ENCODE measurements at regions not wholly inside any gene's neighbourhood (a gene's known extent, or its start where the extent isn't known, plus 50 kb on each side); places are given as distances from the start of the nearest gene placed in this dataset.

- ChIA-PET POLR2A (ENCODE audit: low non-redundant PET) (no interaction called here), CTCF (no interaction called here)
- no TSS peak for BruUV-seq (replicated peaks)
- Histone ChIP-seq H3K4me1 (ENCODE audit: insufficient read depth, low read length, poor library complexity, severe bottlenecking) (no peaks in the 10 kb centered on the region), H3K27me3 (replicated peaks; ENCODE audit: insufficient read depth, low read depth, low read length, poor library complexity) (peaks cover 34% of the 10 kb centered on the region), H3K4me3 (ENCODE audit: low read depth, low read length, poor library complexity, severe bottlenecking) (no peak overlapping the region), H3K27ac (ENCODE audit: low read depth, low read length, poor library complexity, severe bottlenecking) (no peak overlapping the region), H3K36me3 (ENCODE audit: insufficient read depth, low read length, poor library complexity, severe bottlenecking) (no peaks in the 10 kb centered on the region), H3K9me3 (ENCODE audit: low read depth, low read length, poor library complexity, severe bottlenecking) (no peaks in the 10 kb centered on the region)
- no peak for TF ChIP-seq EZH2 (IDR thresholded peaks at IDR 0.05; ENCODE audit: borderline replicate concordance, low read depth, low read length, poor library complexity, severe bottlenecking)
- no peak for TF ChIP-seq CTCF (conservative IDR thresholded peaks at IDR 0.05; ENCODE audit: low read depth, low read length)
- DNase-seq (ENCODE audit: low spot score): no peak
- intact Hi-C loops (cut with micrococcal nuclease; ENCODE audit: unreplicated experiment): no loop called here
Observed at GRCh38 chr20:37624963-37625362, 68.9 kb upstream of the CTNNBL1 start.

GRCh38 chr20:37622728-37623127 is 71.1 kb upstream of the CTNNBL1 start:
- no peaks in the 10 kb centered on the region for H3K9me3 ChIP-seq (ENCODE audit: low read depth, low read length, poor library complexity, severe bottlenecking)
- POLR2A ChIA-PET (ENCODE audit: low non-redundant PET): no interaction called here
- no peak for DNase-seq (ENCODE audit: low spot score)
- H3K27ac ChIP-seq (ENCODE audit: low read depth, low read length, poor library complexity, severe bottlenecking): no peak overlapping the region
- no peaks in the 10 kb centered on the region for H3K4me1 ChIP-seq (ENCODE audit: insufficient read depth, low read length, poor library complexity, severe bottlenecking)
- H3K36me3 ChIP-seq (ENCODE audit: insufficient read depth, low read length, poor library complexity, severe bottlenecking): no peaks in the 10 kb centered on the region
- H3K4me3 ChIP-seq (ENCODE audit: low read depth, low read length, poor library complexity, severe bottlenecking): no peak overlapping the region
- BruUV-seq (replicated peaks): no TSS peak
- intact Hi-C loops (cut with micrococcal nuclease; ENCODE audit: unreplicated experiment): no loop called here
- CTCF ChIA-PET: no interaction called here
- TF ChIP-seq EZH2 (IDR thresholded peaks at IDR 0.05; ENCODE audit: borderline replicate concordance, low read depth, low read length, poor library complexity, severe bottlenecking) (no peak), CTCF (conservative IDR thresholded peaks at IDR 0.05; ENCODE audit: low read depth, low read length) (no peak)
- H3K27me3 ChIP-seq (replicated peaks; ENCODE audit: insufficient read depth, low read depth, low read length, poor library complexity): peaks cover 26% of the 10 kb centered on the region

GRCh38 chr20:37619496-37619895 is 74.3 kb upstream of the CTNNBL1 start:
- Histone ChIP-seq H3K4me3 (ENCODE audit: low read depth, low read length, poor library complexity, severe bottlenecking) (no peak overlapping the region), H3K36me3 (ENCODE audit: insufficient read depth, low read length, poor library complexity, severe bottlenecking) (no peaks in the 10 kb centered on the region), H3K27ac (ENCODE audit: low read depth, low read length, poor library complexity, severe bottlenecking) (no peak overlapping the region), H3K9me3 (ENCODE audit: low read depth, low read length, poor library complexity, severe bottlenecking) (no peaks in the 10 kb centered on the region), H3K27me3 (replicated peaks; ENCODE audit: insufficient read depth, low read depth, low read length, poor library complexity) (peaks cover 34% of the 10 kb centered on the region), H3K4me1 (ENCODE audit: insufficient read depth, low read length, poor library complexity, severe bottlenecking) (no peaks in the 10 kb centered on the region)
- POLR2A ChIA-PET (ENCODE audit: low non-redundant PET): no interaction called here
- intact Hi-C loops (cut with micrococcal nuclease; ENCODE audit: unreplicated experiment): loop anchor here (5.0 kb wide), 1 partner anchor 603 kb away; no protein-coding TSS in a partner anchor
- BruUV-seq (replicated peaks): no TSS peak
- DNase-seq (ENCODE audit: low spot score): no peak
- TF ChIP-seq CTCF (conservative IDR thresholded peaks at IDR 0.05; ENCODE audit: low read depth, low read length) (no peak), EZH2 (IDR thresholded peaks at IDR 0.05; ENCODE audit: borderline replicate concordance, low read depth, low read length, poor library complexity, severe bottlenecking) (no peak)
- CTCF ChIA-PET: no interaction called here

Measured in A673 (cell line).